ENCODE measurements at regions not wholly inside any gene's neighbourhood (a gene's known extent, or its start where the extent isn't known, plus 50 kb on each side); places are given as distances from the start of the nearest gene placed in this dataset.
"Not testable (repeated sequence)": the region's sequence is repeated elsewhere in the genome, so short reads cannot be mapped to it uniquely, and the experiment has no call there.

- peak; percentile 46 for DNase-seq (ENCODE audit: low read depth)
- no peak overlapping the region for H3K4me3 ChIP-seq (ENCODE audit: control insufficient read depth, low read depth, low read length)
- TF ChIP-seq CTCF (conservative IDR thresholded peaks at IDR 0.05; ENCODE audit: control insufficient read depth, insufficient read depth, low read depth, low read length): peak; percentile 10
These were observed 110.2 kb upstream of the COL5A1 start for GRCh38 chr9:134531220-134531970.

GRCh38 chr9:134532084-134532483, 109.5 kb upstream of the COL5A1 start:
- no peak overlapping the region for H3K4me3 ChIP-seq (ENCODE audit: control insufficient read depth, low read depth, low read length)
- TF ChIP-seq CTCF (conservative IDR thresholded peaks at IDR 0.05; ENCODE audit: control insufficient read depth, insufficient read depth, low read depth, low read length): no peak
- DNase-seq (ENCODE audit: low read depth): no peak

GRCh38 chr9:134532661-134533060, 108.9 kb upstream of the COL5A1 start:
- H3K4me3 ChIP-seq (ENCODE audit: control insufficient read depth, low read depth, low read length): not testable (repeated sequence)

GRCh38 chr9:134533850-134534588, 107.6 kb upstream of the COL5A1 start:
- TF ChIP-seq CTCF (conservative IDR thresholded peaks at IDR 0.05; ENCODE audit: control insufficient read depth, insufficient read depth, low read depth, low read length): no peak
- DNase-seq (ENCODE audit: low read depth): peak; percentile 42
- no peak overlapping the region for H3K4me3 ChIP-seq (ENCODE audit: control insufficient read depth, low read depth, low read length)

More at GRCh38 chr9:134532661-134533060, 108.9 kb upstream of the COL5A1 start:
- DNase-seq (ENCODE audit: low read depth): not testable (repeated sequence)

GRCh38 chr9:134534661-134535080, 106.9 kb upstream of the COL5A1 start:
- no peak for TF ChIP-seq CTCF (conservative IDR thresholded peaks at IDR 0.05; ENCODE audit: control insufficient read depth, insufficient read depth, low read depth, low read length)
- no peak overlapping the region for H3K4me3 ChIP-seq (ENCODE audit: control insufficient read depth, low read depth, low read length)
- no peak for DNase-seq (ENCODE audit: low read depth)

- no peak for TF ChIP-seq CTCF (conservative IDR thresholded peaks at IDR 0.05; ENCODE audit: control insufficient read depth, insufficient read depth, low read depth, low read length)
- no peak for DNase-seq (ENCODE audit: low read depth)
- H3K4me3 ChIP-seq (ENCODE audit: control insufficient read depth, low read depth, low read length): no peak overlapping the region
These were observed 106.4 kb upstream of the COL5A1 start for GRCh38 chr9:134535171-134535570.

All from fibroblast of mammary gland (primary cell).